ENCODE measurements at regions not wholly inside any gene's neighbourhood (a gene's known extent, or its start where the extent isn't known, plus 50 kb on each side); places are given as distances from the start of the nearest gene placed in this dataset.

GRCh38 chr10:33031171-33031570 is 73.1 kb upstream of the ITGB1 start:
- no peak for TF ChIP-seq CTCF (IDR thresholded peaks at IDR 0.05)
- TF ChIP-seq POLR2A (IDR thresholded peaks at IDR 0.05; ENCODE audit: low read depth) = no peak
- TF ChIP-seq EP300 (IDR thresholded peaks at IDR 0.05) = no peak
- TF ChIP-seq POLR2AphosphoS5 (IDR thresholded peaks at IDR 0.05) = no peak

Data from esophagus muscularis mucosa (tissue), 4 donors.